Glomerular visceral epithelial cell (primary cell): ENCODE measurements at regions not wholly inside any gene's neighbourhood (a gene's known extent, or its start where the extent isn't known, plus 50 kb on each side); places are given as distances from the start of the nearest gene placed in this dataset.
A peak's percentile ranks its signal among the peaks of the same experiment; 100 is the strongest.
"Not testable (repeated sequence)": the region's sequence is repeated elsewhere in the genome, so short reads cannot be mapped to it uniquely, and the experiment has no call there.

Experiments
- DNase-seq: peaks from one replicate; pipeline ENCODE4 v3.0.0-alpha.2; 2016; ENCODE audit errors: extremely low spot score

GRCh38 chr13:63249411-63250187, 1834.0 kb upstream of the PCDH20 start:
- no peak for DNase-seq

GRCh38 chr13:63236667-63237396, 1821.2 kb upstream of the PCDH20 start:
- not testable (repeated sequence) for DNase-seq

DNA sequence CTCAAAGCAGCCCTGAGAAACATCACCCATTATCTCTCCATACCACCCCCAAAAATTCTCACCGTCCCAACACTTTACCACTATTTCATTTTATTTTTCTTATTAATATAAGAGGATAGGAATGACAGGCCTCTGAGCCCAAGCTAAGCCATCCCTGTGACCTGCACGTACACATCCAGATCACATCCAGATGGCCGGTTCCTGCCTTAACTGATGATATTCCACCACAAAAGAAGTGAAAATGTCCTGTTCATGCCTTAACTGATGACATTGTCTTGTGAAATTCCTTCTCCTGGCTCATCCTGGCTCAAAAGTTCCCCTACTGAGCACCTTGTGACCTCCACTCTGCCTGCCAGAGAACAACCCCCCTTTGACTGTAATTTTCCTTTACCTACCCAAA, 1802.9 kb upstream of the PCDH20 start:
- DNase-seq: not testable (repeated sequence)

- DNase-seq: peak; percentile 16
These were observed 1793.8 kb upstream of the PCDH20 start for GRCh38 chr13:63209330-63210017.

GRCh38 chr13:63208826-63209225, 1793.2 kb upstream of the PCDH20 start:
- DNase-seq: peak; percentile 40

GRCh38 chr13:63206461-63206860, 1790.8 kb upstream of the PCDH20 start:
- peak; percentile 9 for DNase-seq

DNA sequence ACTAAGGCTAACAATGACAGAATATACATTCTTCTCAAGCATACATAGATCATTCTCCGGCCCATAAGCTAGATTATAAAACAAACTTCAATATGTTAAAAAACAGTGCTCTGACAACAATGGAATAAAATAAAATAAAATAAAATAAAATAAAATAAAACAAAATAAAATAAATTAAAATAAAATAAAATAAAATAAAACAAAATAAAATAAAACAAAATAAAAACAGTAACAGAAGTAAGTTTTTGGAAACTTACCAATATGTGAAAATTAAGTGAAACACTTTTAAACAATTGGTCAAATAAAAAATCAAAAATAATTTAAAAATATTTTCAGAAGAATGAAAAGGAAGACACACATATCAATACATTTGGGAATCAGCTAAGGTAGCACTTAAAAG, 1785.8 kb upstream of the PCDH20 start:
- DNase-seq: no peak

DNA sequence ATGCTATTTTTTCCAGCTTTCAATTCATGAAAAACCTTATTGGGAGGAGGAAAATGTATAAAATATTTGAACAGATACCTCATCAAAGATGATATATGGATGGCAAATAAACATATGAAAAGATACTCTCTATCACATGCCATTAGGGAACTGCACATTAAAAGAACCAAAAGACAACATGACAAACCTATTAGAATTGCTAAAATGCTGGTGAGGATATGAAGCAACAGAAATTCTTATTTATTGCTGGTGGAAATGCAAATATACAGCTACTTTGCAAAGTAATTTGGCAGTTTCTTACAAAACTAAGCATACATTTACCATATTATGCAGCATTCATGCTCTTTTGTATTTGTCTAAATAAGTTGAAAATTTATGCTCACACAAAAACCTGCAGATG, 1783.9 kb upstream of the PCDH20 start:
- no peak for DNase-seq

DNA sequence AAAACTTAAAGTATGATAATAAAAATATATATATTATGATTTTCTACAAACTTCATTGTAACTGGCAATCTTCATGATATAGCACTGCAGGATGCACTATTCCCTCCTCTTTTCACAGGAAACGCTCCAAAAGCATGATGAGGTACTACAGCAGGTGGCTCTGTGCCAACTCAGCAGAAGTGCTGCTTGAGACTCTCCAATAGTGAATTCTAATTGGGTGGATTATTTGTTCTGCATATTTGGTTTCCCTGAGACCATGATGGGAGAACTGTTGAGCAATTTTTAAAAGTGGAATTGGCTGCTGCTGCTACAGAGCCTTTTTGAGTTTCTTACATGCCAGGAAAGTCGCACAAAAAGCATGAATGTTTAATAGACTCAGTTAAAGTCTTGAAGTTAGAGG, 1782.4 kb upstream of the PCDH20 start:
- DNase-seq: no peak

DNA sequence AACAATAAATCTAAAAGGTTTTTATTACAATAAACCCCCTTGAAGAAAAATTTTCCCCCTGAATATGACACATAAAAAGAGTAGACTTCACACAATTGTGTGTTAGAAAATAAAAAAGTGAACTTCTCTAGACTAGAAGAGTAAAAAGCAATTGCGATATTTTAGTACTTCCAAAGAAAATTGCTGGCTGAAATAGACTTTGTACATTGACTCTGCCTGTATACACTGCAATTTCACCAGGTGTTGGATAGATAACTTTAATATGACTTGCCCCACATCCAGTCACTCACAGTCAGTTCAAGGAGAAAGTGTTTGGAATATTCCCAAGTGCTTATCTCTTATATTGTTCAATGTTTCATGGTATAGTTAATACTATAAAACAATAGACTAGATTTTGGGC, 1780.1 kb upstream of the PCDH20 start:
- no peak for DNase-seq

DNA sequence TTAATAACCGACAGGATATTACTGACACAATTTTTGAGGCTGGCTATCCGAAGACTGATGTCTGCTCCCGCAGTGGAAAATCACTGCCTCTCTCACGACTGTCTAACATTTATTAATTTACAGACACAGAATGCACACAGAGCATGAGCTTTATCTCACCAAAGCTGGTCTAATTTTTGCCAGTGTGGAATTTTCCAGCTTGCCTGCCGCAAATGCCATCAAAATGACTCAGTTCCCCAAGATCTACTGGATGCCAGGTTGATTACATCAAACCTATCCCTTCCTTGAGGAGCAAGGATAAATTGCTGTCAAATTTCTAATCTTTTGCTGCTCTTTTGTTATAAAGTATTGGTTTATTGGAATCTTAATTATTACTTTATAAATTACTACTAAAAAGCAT, 1775.1 kb upstream of the PCDH20 start:
- DNase-seq: peak; percentile 94

DNA sequence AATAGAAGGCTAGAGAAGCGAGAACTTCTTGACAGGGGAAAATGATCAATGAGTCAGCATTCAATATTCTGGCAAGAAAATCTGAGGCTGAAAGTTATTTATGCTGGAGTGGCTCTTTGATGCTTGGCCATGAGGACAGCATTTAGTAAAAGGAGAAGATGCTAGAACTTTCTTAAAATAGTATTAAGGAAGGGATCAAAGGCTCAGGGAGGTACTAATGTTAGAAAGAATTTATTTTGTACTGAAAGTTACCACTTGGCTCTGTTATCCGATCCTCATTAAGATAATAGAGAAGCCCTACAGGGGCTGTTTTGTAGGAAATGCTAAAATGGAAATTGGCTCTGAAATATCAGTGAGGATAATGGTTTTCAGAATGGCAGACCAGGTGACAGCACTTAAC, 1774.6 kb upstream of the PCDH20 start:
- peak; percentile 53 for DNase-seq

- no peak for DNase-seq
These were observed 1774.1 kb upstream of the PCDH20 start for GRCh38 chr13:63189712-63190111.

GRCh38 chr13:63184693-63185092, 1769.0 kb upstream of the PCDH20 start:
- peak; percentile 86 for DNase-seq

DNA sequence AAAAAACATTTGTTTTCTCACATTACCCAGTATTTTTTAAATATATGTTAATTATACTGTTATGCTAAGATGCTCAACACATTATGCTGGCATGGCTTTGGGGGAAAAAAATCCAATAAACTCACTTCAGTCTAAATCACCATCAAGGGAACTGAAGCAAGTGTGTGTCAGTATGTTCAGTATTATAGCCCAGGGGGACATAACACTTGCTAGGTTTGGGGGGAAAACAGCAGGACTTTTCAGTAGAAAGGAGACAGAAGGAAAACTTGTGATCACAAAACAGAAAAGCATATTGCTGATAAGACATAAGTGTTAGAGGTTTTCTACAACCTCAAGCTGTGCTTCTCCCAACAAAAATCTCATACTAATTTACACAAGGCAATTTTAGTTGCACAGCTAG, 1759.9 kb upstream of the PCDH20 start:
- DNase-seq: no peak

- DNase-seq: no peak
These were observed 1752.2 kb upstream of the PCDH20 start for GRCh38 chr13:63167699-63168337.

GRCh38 chr13:63166345-63166744, 1750.7 kb upstream of the PCDH20 start:
- DNase-seq: no peak

- DNase-seq: no peak
These were observed 1748.3 kb upstream of the PCDH20 start for GRCh38 chr13:63163903-63164302.

- no peak for DNase-seq
These were observed 1745.6 kb upstream of the PCDH20 start for GRCh38 chr13:63161219-63161618.

DNA sequence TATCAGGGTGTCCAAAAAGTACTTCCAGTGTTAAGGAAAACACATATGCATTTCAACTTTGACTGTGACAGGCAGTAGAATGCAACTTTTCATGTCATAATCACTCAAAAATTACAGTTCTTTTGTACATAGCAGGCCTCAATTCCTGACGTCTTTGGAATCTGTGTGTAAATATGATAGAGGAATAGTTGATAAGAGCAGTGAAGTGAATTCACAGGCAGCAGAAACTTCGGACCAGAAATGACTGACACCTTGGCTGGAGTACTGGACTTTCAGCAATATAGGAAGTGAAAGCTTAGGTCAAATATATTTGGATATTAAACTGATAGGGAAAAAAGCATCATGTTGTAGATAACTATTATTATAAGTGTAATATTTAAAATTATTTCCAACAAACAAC, 1741.2 kb upstream of the PCDH20 start:
- DNase-seq: no peak

GRCh38 chr13:63149375-63149774, 1733.7 kb upstream of the PCDH20 start:
- DNase-seq: no peak

GRCh38 chr13:63139277-63139676, 1723.6 kb upstream of the PCDH20 start:
- no peak for DNase-seq
